ENCODE measurements at regions not wholly inside any gene's neighbourhood (a gene's known extent, or its start where the extent isn't known, plus 50 kb on each side); places are given as distances from the start of the nearest gene placed in this dataset.

- TF ChIP-seq EP300 (IDR thresholded peaks at IDR 0.05) (no peak), CTCF (IDR thresholded peaks at IDR 0.05) (no peak), POLR2AphosphoS5 (IDR thresholded peaks at IDR 0.05) (no peak)
Observed at GRCh38 chr4:14309431-14309830, 681.9 kb upstream of the BOD1L1 start.

All from esophagus muscularis mucosa (tissue), 4 donors.